22Rv1 (cell line): ENCODE measurements at regions not wholly inside any gene's neighbourhood (a gene's known extent, or its start where the extent isn't known, plus 50 kb on each side); places are given as distances from the start of the nearest gene placed in this dataset.

Experiments
- ZFX ChIP-seq: fragments of 450-650 bp; IDR thresholded peaks from 2 replicates; pipeline ENCODE4 v1.6.1; 2017; ENCODE audit warnings: antibody characterized with exemption, borderline replicate concordance
- TF ChIP-seq, protein P1 (sequence below): fragments of 450-650 bp; IDR thresholded peaks from 2 replicates; pipeline ENCODE4 v1.5.1; 2017; ENCODE audit warnings: mild to moderate bottlenecking

DNA sequence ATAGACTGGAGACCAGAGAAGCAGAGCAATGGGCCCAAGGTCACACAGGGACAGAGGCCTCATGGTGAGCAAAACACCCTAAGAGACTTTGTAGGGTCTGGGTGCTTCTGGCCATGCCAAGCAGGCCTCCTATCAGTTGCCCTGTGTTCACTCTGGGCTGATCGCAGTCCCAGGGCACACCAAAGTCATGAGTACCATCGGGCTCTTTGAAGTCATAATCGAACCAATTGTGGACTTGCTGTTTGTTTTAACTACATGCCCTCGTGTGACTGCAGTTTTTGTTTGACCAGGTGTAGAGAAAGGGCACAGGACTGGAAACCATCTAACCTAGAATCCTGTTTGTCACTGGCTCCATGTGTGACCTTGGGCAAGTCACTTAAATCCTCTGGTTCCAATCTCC, 172.5 kb upstream of the CPEB2 start:
- TF ChIP-seq, protein P1, sequence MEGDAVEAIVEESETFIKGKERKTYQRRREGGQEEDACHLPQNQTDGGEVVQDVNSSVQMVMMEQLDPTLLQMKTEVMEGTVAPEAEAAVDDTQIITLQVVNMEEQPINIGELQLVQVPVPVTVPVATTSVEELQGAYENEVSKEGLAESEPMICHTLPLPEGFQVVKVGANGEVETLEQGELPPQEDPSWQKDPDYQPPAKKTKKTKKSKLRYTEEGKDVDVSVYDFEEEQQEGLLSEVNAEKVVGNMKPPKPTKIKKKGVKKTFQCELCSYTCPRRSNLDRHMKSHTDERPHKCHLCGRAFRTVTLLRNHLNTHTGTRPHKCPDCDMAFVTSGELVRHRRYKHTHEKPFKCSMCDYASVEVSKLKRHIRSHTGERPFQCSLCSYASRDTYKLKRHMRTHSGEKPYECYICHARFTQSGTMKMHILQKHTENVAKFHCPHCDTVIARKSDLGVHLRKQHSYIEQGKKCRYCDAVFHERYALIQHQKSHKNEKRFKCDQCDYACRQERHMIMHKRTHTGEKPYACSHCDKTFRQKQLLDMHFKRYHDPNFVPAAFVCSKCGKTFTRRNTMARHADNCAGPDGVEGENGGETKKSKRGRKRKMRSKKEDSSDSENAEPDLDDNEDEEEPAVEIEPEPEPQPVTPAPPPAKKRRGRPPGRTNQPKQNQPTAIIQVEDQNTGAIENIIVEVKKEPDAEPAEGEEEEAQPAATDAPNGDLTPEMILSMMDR, result no peak
- no peak for TF ChIP-seq ZFX
